GM23248 (cell line): ENCODE measurements at regions not wholly inside any gene's neighbourhood (a gene's known extent, or its start where the extent isn't known, plus 50 kb on each side); places are given as distances from the start of the nearest gene placed in this dataset.
"Not testable (repeated sequence)": the region's sequence is repeated elsewhere in the genome, so short reads cannot be mapped to it uniquely, and the experiment has no call there.

Experiments
- EZH2 ChIP-seq: fragments of 200-600 bp; sonication (generic); IDR thresholded peaks from 2 replicates; pipeline ENCODE4 v1.6.1; 2018; ENCODE audit warnings: antibody characterized with exemption, mild to moderate bottlenecking; ENCODE audit not compliant: insufficient read depth, poor library complexity, severe bottlenecking
- EZH2phosphoT487 ChIP-seq: fragments of 200-600 bp; sonication (generic); IDR thresholded peaks from 2 replicates; pipeline ENCODE4 v1.6.1; 2018; ENCODE audit warnings: antibody characterized with exemption, moderate library complexity, mild to moderate bottlenecking, low read depth; ENCODE audit not compliant: insufficient read depth

GRCh38 chr11:27219487-27220039 lies 143.5 kb downstream of the CCDC34 start:
- TF ChIP-seq EZH2, EZH2phosphoT487: not testable (repeated sequence)
